ENCODE measurements at regions not wholly inside any gene's neighbourhood (a gene's known extent, or its start where the extent isn't known, plus 50 kb on each side); places are given as distances from the start of the nearest gene placed in this dataset.
"Not testable (repeated sequence)": the region's sequence is repeated elsewhere in the genome, so short reads cannot be mapped to it uniquely, and the experiment has no call there.

DNA sequence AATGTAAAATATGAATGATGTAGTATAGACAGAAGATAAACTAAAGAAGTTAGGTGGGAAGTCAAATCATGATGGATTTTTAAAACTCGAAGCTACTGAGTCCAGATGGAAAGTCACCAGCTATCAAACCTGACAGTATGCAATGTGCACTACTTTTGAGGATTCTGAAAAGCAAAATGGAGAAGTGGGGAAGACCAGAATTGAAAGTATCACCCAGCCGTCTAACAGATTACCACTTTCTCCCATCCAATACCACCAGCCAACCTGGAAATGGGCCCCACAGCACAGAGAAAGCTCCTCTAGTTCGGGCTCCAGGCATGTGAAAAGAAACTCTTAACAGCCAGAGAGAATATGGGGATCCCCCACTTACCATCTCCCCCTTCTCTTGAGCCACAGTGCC, 67.9 kb upstream of the SRRM3 start:
- Histone ChIP-seq H2AFZ (ENCODE audit: low read length) (no peak overlapping the region), H3K27ac (ENCODE audit: insufficient read depth, low read length) (no peak overlapping the region)
- no peak for DNase-seq (ENCODE audit: low read depth in 2 of 2)

GRCh38 chr7:76135263-76135662, 66.4 kb upstream of the SRRM3 start:
- not testable (repeated sequence) for H3K36me3 ChIP-seq (ENCODE audit: control insufficient read depth, insufficient read depth, low read length); H3K9ac ChIP-seq (ENCODE audit: insufficient read depth, low read length); DNase-seq (ENCODE audit: low read depth in 2 of 2); H3K79me2 ChIP-seq (ENCODE audit: control insufficient read depth, insufficient read depth, low read length); H4K20me1 ChIP-seq (ENCODE audit: control insufficient read depth, extremely low read depth, insufficient read depth, low read length); H3K27me3 ChIP-seq (ENCODE audit: control insufficient read depth, insufficient read depth, low read length); H2AFZ ChIP-seq (ENCODE audit: low read length); H3K4me2 ChIP-seq (ENCODE audit: extremely low read depth, insufficient read depth, low read length); H3K27ac ChIP-seq (ENCODE audit: insufficient read depth, low read length); H3K4me3 ChIP-seq (replicated peaks in 1 of 4; ENCODE audit: control extremely low read depth in 1 of 4, insufficient read depth in 1 of 4, low read depth in 3 of 4, low read length in 4 of 4); H3K9me3 ChIP-seq (ENCODE audit: control insufficient read depth, insufficient read depth, low read depth, low read length); H3K4me1 ChIP-seq (ENCODE audit: control insufficient read depth, extremely low read depth, insufficient read depth, low read length)

More for the DNA sequence above, 67.9 kb upstream of the SRRM3 start:
- Histone ChIP-seq H3K4me3 (replicated peaks in 1 of 4; ENCODE audit: control extremely low read depth in 1 of 4, insufficient read depth in 1 of 4, low read depth in 3 of 4, low read length in 4 of 4) (no peak overlapping the region), H3K79me2 (ENCODE audit: control insufficient read depth, insufficient read depth, low read length) (no peaks in the 10 kb centered on the region), H4K20me1 (ENCODE audit: control insufficient read depth, extremely low read depth, insufficient read depth, low read length) (no peaks in the 10 kb centered on the region), H3K9me3 (ENCODE audit: control insufficient read depth, insufficient read depth, low read depth, low read length) (no peaks in the 10 kb centered on the region), H3K36me3 (ENCODE audit: control insufficient read depth, insufficient read depth, low read length) (no peaks in the 10 kb centered on the region), H3K4me1 (ENCODE audit: control insufficient read depth, extremely low read depth, insufficient read depth, low read length) (no peaks in the 10 kb centered on the region), H3K27me3 (ENCODE audit: control insufficient read depth, insufficient read depth, low read length) (peaks cover 4% of the 10 kb centered on the region), H3K9ac (ENCODE audit: insufficient read depth, low read length) (no peak overlapping the region), H3K4me2 (ENCODE audit: extremely low read depth, insufficient read depth, low read length) (no peak overlapping the region)
- TF ChIP-seq, protein P1, sequence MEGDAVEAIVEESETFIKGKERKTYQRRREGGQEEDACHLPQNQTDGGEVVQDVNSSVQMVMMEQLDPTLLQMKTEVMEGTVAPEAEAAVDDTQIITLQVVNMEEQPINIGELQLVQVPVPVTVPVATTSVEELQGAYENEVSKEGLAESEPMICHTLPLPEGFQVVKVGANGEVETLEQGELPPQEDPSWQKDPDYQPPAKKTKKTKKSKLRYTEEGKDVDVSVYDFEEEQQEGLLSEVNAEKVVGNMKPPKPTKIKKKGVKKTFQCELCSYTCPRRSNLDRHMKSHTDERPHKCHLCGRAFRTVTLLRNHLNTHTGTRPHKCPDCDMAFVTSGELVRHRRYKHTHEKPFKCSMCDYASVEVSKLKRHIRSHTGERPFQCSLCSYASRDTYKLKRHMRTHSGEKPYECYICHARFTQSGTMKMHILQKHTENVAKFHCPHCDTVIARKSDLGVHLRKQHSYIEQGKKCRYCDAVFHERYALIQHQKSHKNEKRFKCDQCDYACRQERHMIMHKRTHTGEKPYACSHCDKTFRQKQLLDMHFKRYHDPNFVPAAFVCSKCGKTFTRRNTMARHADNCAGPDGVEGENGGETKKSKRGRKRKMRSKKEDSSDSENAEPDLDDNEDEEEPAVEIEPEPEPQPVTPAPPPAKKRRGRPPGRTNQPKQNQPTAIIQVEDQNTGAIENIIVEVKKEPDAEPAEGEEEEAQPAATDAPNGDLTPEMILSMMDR (conservative IDR thresholded peaks at IDR 0.05 in 1 of 2, IDR thresholded peaks at IDR 0.05 in 1 of 2; ENCODE audit: low read depth in 1 of 2, low read length in 2 of 2), result no peak
- TF ChIP-seq EZH2 (IDR thresholded peaks at IDR 0.05; ENCODE audit: low read length, missing control alignments), result no peak

- not testable (repeated sequence) for H2AFZ ChIP-seq (ENCODE audit: low read length); H3K9ac ChIP-seq (ENCODE audit: insufficient read depth, low read length); H3K27ac ChIP-seq (ENCODE audit: insufficient read depth, low read length); H3K36me3 ChIP-seq (ENCODE audit: control insufficient read depth, insufficient read depth, low read length); H4K20me1 ChIP-seq (ENCODE audit: control insufficient read depth, extremely low read depth, insufficient read depth, low read length); H3K4me2 ChIP-seq (ENCODE audit: extremely low read depth, insufficient read depth, low read length); H3K9me3 ChIP-seq (ENCODE audit: control insufficient read depth, insufficient read depth, low read depth, low read length); H3K4me1 ChIP-seq (ENCODE audit: control insufficient read depth, extremely low read depth, insufficient read depth, low read length); H3K27me3 ChIP-seq (ENCODE audit: control insufficient read depth, insufficient read depth, low read length); H3K79me2 ChIP-seq (ENCODE audit: control insufficient read depth, insufficient read depth, low read length); H3K4me3 ChIP-seq (replicated peaks in 1 of 4; ENCODE audit: control extremely low read depth in 1 of 4, insufficient read depth in 1 of 4, low read depth in 3 of 4, low read length in 4 of 4)
- peak in 1 of 2 donors; percentile 46 for DNase-seq (ENCODE audit: low read depth in 2 of 2)
These were observed 63.0 kb upstream of the SRRM3 start for GRCh38 chr7:76138577-76139313.

DNA sequence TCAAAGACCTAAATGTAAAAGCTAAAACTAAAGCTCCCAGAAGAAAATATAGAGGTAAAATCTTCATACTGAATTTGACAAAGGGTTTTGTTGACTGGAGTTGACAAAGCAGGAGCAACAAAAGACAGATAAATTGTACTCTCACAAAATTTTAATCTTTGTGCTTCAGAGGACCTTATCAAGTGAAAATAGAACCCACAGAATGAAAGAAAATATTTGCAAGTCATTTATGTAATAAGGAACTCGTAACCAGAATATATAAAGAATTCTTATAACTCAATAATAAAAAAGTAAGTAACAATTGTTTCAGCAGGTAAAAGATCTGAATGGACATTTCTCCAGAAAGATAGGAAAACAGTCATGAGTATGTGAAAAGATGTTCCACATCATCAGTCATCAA, 62.0 kb upstream of the SRRM3 start:
- H3K27ac ChIP-seq (ENCODE audit: insufficient read depth, low read length), result no peak overlapping the region
- H3K9ac ChIP-seq (ENCODE audit: insufficient read depth, low read length), result no peak overlapping the region
- no peak for TF ChIP-seq EZH2 (IDR thresholded peaks at IDR 0.05; ENCODE audit: low read length, missing control alignments)
- TF ChIP-seq, protein P1 (conservative IDR thresholded peaks at IDR 0.05 in 1 of 2, IDR thresholded peaks at IDR 0.05 in 1 of 2; ENCODE audit: low read depth in 1 of 2, low read length in 2 of 2), result no peak
- no peak for DNase-seq (ENCODE audit: low read depth in 2 of 2)
- no peaks in the 10 kb centered on the region for H3K9me3 ChIP-seq (ENCODE audit: control insufficient read depth, insufficient read depth, low read depth, low read length)
- H3K4me1 ChIP-seq (ENCODE audit: control insufficient read depth, extremely low read depth, insufficient read depth, low read length), result no peaks in the 10 kb centered on the region
- no peak overlapping the region for H3K4me2 ChIP-seq (ENCODE audit: extremely low read depth, insufficient read depth, low read length)
- H4K20me1 ChIP-seq (ENCODE audit: control insufficient read depth, extremely low read depth, insufficient read depth, low read length), result no peaks in the 10 kb centered on the region
- H3K79me2 ChIP-seq (ENCODE audit: control insufficient read depth, insufficient read depth, low read length), result no peaks in the 10 kb centered on the region
- H2AFZ ChIP-seq (ENCODE audit: low read length), result no peak overlapping the region
- H3K36me3 ChIP-seq (ENCODE audit: control insufficient read depth, insufficient read depth, low read length), result no peaks in the 10 kb centered on the region
- H3K27me3 ChIP-seq (ENCODE audit: control insufficient read depth, insufficient read depth, low read length), result peaks cover 4% of the 10 kb centered on the region
- no peak overlapping the region for H3K4me3 ChIP-seq (replicated peaks in 1 of 4; ENCODE audit: control extremely low read depth in 1 of 4, insufficient read depth in 1 of 4, low read depth in 3 of 4, low read length in 4 of 4)

GRCh38 chr7:76140259-76140658, 61.4 kb upstream of the SRRM3 start:
- H3K27me3 ChIP-seq (ENCODE audit: control insufficient read depth, insufficient read depth, low read length); H3K4me1 ChIP-seq (ENCODE audit: control insufficient read depth, extremely low read depth, insufficient read depth, low read length); H2AFZ ChIP-seq (ENCODE audit: low read length); H4K20me1 ChIP-seq (ENCODE audit: control insufficient read depth, extremely low read depth, insufficient read depth, low read length); H3K4me2 ChIP-seq (ENCODE audit: extremely low read depth, insufficient read depth, low read length); H3K27ac ChIP-seq (ENCODE audit: insufficient read depth, low read length); H3K36me3 ChIP-seq (ENCODE audit: control insufficient read depth, insufficient read depth, low read length); H3K4me3 ChIP-seq (replicated peaks in 1 of 4; ENCODE audit: control extremely low read depth in 1 of 4, insufficient read depth in 1 of 4, low read depth in 3 of 4, low read length in 4 of 4); H3K9me3 ChIP-seq (ENCODE audit: control insufficient read depth, insufficient read depth, low read depth, low read length); DNase-seq (ENCODE audit: low read depth in 2 of 2); H3K79me2 ChIP-seq (ENCODE audit: control insufficient read depth, insufficient read depth, low read length); H3K9ac ChIP-seq (ENCODE audit: insufficient read depth, low read length): not testable (repeated sequence)

Data from fibroblast of lung (primary cell).